HG02759 (cell line): ENCODE measurements at regions not wholly inside any gene's neighbourhood (a gene's known extent, or its start where the extent isn't known, plus 50 kb on each side); places are given as distances from the start of the nearest gene placed in this dataset.

ENCODE experiments used
- ATAC-seq: cut with Tn5 transposase; IDR thresholded peaks from one replicate; pipeline ENCODE4 v1.9.1; 2021; ENCODE audit warnings: mild to moderate bottlenecking, moderate library complexity; ENCODE audit not compliant: unreplicated experiment

DNA sequence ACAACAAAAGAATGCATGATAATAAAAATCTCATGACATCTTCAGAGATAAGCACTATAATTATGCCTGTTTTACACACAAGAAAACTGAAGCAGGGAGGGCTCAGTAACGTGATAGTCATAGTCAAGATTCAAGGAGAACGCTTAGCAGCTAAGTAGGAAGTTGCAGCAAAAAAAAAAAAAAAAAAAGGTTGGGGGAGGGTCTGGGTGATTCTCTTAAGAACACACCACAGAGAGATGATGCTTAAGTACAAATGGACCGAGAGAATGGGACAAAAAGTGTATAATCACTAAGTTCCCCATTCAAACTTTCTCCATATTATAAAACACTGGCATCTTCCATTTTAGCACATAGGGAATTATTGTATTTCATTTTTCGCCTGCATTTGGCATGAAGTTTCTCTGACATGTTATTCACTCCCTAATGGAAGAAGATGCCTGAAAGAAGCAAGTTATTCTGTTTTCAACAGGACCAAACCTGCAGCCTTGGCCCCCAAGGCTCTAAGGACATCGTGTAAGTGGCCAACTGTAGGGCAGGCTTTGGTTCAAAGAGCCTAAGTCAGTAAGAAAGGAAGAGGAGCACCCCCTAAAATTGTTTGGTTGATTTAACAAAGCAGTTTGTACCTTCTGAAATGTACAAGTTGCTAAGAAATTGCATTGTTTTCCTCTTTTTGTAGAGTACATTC lies 142.9 kb upstream of the TMPO start:
- no peak for ATAC-seq

DNA sequence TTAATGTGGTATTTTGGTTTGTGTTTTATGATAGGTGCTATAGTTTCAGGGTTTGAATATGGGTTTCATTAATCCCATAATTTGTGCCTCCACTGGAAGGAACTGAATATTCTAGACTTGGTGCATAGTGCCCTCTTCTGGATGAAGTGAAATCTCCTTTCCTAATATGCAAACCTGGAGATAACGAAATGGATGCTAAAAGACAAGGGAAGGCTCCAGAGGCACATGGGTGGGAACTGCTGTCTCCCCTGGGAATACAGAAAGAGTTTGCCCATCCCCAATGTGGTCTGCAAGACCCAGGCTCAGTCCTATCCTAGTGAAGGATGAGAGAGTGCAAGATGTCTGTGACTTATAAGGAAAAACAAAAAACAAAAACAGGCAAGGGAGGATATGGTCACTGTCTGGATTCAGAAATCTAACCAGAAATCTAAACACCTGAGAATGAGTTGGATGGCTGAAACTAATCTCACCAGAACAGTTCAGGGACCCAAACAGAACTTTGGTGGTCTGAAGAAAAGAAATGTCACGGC lies 142.3 kb upstream of the TMPO start:
- no peak for ATAC-seq

DNA sequence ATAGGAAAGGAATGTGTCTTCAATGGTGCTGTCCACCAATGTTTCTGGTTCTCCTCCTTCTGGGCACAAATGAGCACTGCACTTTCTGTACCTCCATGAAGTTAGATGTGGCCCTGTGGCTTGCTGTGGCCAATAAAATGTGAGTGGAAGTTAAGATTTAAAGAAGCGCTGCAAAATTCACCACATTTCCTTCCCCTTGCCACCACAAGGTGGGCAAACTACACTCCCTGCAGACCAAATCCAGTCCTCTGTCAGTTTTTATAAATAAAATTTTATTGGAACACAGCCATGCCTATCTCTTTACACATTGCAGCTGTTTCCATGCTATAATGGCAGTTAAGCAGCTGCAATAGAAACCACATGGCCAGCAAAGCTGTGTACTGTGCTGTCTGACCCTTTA lies 141.4 kb upstream of the TMPO start:
- ATAC-seq = no peak

DNA sequence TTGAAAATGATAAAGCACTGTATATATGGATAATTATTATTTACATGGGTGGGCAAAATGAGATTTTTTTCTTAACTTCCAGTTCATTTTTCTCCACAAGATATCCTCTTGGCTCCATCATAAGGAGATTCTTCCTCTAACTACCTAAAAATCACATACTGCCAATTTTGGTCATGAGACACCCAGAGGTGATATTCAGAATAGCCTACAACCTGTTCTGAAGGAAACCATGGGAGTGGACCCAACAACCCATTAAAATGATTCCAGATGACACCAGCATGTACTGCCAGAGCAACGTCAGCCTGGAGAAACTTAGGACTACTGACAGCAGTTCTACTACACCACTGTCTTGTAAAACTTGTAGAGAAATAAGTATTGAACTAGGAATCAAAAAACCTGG lies 136.3 kb upstream of the TMPO start:
- no peak for ATAC-seq

DNA sequence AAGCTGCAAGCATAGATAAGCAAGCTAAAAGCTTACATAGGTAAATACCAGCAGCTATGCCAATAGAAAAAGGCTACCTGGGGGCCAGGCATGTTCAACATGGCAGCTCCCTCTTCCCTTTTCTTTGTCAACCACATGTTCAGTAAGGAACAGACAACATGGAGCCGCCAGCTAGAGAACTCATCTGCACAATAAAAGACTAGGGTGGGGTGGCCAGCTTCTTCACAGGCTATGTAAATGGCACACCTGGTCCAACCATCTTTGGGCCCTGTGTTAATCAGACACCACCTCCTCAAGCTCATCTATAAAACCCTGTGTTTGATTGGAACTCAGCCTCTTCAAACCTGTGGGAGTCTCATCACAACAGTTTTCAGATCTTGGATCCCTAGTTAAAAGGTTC lies 129.7 kb upstream of the TMPO start:
- no peak for ATAC-seq

DNA sequence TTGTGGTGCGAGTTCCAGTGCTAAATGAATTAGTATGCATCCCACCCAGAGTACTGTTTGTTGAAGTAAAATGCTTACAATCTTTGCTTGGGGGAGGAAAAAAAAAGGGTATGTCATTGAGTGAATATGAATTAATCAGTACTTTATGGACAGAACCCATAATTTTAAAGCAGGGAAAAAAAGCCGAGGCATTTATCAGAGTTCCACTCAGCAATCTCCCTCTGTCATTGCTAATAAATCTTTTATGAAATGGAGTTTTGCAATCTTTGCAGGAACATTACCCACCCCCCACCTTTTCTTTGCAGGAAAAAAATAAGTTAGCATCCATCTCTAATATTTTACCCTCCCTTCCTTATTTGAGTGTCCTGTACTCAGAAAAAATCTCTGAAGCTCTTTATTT lies 127.9 kb upstream of the TMPO start:
- ATAC-seq = no peak

DNA sequence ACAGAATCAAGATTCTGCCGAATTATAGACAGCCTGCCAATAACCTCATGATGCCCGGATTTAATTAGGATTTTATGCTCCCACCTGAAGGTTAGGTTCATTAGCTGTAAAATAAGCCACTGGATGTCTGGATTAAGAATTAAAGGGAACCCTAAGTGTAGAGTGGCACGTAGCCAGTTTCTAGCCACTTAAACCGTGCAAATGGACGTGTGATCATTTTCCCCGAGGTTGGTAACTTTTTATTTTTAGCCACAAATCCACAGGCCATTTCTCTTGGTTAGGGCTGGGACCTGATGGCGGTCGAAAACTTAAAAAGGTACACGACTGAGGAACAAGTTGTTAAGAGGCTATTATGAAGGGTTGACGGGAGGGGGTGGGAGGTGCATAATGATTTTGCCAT lies 127.3 kb upstream of the TMPO start:
- ATAC-seq = no peak

DNA sequence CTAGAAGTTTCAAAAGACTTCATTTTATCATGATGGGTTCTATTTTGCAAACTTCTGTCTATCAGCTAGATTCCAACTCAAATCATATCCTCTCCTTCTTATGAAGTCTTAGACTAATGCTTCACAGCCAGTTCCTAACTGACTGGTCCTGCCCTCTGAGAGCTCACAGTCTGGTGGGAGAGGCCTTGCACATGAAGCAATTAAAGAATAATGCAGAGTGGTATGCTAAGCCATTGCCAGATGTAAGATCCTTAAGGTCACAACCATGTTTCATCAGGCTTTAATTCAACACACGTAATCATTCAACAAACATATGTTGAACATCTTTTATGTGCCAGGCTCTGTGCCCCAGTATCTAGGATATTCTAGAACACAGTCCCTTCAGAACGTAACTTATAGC lies 125.8 kb upstream of the TMPO start:
- ATAC-seq = no peak

DNA sequence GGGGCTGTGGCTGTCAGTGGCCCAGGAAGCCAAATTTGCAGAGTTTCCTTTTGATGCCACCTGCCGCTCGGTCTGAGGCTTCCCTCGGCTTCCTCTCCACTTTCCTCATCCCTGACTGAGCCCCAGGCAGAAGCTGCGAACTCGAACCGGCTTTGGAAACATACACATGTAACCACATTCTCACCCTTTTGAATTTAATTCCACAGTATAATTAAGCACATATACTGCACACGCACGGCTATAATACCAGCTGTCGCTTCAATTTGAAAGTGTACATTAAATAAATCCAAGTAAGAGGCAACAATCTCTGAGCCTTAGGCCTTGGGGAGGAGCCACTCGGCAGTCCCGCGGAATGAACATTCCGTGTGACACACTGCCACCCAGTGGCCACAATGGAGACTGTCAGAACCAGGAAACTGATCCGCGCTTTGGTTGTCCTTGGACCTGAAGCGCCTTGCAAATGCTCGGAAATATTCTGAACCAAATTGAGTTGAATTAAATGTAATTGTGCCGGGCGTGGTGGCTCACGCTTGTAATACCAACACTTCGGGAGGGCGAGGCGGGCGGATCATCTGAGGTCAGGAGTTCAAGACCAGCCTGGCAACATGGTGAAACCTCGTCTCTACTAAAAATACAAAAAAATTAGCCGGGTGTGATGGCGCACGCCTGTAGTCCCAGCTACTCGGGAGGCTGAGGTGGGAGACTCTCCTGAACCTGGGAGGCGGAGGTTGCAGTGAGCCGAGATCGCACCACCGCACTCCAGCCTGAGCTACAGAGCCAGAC lies 117.9 kb upstream of the TMPO start:
- peak; percentile 82 for ATAC-seq

DNA sequence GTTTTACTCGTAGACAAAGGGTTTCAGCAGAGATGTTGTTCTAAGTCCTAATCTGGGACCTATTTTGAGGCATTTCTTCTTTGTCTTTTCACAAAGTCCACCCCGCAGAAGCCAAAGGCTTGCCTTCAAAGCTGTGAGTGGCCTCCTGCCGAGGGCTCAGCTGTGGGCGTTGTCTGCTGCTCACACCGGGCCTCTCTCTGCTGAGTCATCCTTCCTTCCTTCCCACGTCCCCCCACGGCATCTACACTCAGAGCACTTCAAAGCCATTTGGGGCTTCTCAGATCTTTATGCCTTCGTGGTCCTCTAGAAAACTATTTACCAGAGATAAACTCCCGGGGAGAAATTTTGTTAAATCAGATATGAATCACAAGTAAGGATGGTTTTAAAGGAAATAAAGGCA lies 115.9 kb upstream of the TMPO start:
- ATAC-seq = peak; percentile 47

DNA sequence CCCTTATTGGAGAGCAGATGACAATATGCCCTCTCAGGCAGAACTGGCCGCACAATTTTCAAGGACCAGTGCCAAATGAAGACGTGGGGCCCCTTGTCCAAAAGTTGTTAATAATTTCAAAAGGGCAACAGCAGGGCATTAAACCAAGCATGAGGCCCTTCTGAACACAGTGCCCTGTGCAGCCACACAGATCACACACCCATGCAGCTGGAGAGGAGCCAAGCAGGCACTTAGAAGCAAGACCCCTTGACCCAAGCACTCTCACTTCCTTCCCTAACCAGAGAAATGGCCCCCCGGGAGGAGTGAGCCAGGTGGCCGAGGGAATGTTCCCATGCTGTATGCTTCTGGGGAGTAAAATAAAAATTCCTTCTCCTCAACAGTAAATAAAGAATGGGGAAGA lies 114.0 kb upstream of the TMPO start:
- ATAC-seq = peak; percentile 48

DNA sequence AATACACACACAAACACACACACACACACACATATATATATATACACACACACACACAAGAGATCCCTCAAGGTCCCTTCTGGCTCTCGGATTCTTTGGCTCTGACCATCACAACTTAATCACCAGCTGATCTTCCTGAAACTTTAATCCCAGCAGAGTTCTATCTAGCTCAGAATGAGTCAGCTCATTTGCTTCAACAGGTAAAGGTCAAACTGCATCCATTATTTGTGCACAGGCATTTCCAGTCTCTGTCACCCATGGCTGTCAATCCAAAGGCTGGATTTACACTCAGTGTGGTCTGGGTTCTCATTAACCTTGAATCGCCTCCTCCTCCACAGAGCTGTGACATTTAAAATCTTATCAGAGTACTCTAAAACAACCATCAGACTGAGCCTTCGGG lies 113.3 kb upstream of the TMPO start:
- no peak for ATAC-seq

DNA sequence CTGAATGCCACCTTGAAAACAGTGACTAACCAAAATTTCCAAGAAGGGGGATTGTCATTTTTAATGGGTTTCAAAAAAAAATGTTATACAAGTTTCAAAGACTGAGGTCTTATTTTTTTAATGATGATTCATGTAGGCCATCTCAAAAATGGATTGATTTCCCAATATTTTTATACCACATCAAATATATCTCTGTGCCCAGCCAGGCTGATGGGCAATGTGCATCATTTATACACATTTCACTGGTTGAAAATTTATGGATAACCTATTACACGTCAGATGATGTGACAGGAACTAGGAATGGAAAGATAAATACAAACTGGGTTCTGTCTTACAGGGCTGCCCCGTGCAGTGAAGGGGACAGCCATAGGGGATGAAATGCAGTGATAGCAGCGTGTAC lies 112.7 kb upstream of the TMPO start:
- no peak for ATAC-seq

DNA sequence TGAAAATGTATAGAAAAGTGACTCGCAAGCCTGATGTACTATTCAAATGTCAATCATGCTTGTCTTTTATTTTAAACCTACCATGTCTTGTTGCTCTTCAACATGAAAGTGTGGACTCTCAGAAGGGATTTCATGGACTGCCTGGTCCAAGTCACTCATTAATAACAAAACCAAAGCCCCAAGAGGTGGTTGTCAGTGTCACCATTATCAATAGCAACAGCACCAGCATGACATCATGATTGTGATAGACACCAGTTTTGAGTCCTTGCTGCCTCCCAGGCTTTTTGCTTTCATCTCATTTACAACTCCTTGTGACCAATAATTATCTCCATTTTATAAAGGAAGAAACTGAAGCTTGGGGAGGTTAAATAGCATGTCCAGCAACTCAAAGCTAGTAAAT lies 112.0 kb upstream of the TMPO start:
- no peak for ATAC-seq

DNA sequence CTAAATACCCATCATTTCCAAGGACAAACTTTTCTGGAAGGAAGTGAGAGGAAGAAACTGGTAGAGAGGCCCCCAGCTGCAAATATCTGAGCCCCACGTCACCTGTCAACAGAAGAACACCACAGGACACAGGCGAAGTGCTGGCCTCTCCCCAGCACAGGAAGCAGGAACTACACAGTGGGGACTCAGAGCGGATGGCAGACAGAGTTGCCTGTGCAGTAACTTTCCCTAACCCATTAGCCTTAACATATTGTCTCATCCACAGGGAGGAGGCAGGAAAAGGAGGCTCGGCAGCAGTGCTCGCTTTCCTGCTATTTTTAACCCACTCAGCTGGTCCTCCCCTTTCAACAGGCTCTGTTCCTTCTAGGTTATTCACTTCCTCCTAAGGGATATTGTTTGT lies 111.5 kb upstream of the TMPO start:
- ATAC-seq = no peak

DNA sequence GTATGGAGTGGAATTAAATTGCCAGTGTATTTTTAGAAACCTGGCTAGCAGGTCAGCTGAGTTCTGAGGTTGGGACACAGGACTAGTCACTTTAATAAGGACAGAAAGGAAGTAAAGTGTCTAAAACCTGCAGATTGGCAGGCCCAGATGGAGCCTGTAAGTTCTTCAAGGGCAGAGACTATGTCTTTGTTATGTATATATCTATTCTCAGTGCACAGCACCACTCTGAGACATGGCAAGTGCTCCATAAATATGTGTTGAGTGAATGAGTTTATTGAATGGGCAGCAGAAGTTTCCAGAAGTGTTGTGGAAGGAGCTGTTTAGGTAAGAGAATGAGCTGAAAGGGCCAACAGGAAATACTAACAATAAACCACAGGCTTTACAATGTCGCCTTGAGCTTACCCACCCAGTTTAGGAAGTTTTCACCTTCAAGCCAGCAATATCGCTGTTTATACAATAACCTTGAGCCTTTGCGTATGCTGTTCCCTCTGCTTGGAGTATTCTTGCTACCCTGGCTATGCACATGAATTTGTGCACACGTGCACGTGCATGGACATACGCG lies 109.5 kb upstream of the TMPO start:
- ATAC-seq = no peak

DNA sequence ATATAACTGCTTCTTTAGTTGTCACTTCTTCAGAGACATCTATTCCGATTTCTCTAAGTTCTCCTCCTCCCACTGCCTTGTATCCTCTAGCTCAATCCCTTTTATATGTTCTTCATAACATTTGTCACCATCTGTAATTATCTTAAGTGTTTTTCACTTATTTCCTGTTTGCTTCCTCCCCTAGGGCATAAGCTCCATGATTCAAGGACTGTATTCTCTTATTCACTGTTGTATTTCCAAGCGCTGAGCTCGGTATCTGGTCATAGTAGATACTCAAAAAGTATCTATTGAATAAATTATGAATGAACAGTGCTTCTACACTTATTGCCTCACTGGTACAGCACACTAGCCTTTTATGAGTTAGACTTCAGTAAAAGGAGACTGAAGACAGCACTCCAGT lies 109.0 kb upstream of the TMPO start:
- ATAC-seq = no peak

DNA sequence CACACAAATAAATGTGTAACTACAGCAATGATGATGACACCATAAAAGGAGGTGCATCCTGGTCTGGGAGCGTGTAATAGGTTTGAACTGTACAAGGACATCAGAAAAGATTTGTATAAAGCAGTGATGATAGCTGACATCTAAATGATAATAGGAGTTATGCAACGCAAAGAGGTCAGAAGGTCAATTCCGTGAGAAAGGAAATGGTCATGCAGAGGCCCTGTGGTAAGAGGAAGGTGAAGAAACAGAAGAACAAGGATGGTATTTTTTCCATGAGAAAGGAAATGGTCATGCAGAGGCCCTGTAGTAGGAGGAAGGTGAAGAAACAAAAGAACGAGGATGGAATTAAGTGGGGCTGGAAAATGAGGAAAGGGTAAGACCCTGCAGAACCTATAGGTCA lies 106.7 kb upstream of the TMPO start:
- ATAC-seq = no peak

DNA sequence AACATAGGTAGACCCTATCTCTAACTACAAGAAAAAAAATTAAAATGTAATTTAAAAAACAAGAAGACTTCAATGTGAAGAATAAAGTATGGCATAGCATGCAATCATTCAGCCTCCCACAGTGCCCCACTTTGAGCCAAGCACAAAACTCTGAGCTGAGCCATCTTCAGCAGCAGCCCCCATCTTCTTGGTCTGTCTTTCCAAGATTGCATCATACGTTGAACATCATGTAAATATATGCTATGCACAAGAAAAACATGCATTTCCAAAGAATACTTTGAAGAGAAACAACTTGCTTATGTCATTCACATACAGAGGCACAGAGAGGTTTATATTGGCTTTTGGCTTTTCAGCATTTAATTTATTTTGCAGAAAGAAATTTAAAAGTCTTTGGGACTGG lies 105.8 kb upstream of the TMPO start:
- no peak for ATAC-seq

DNA sequence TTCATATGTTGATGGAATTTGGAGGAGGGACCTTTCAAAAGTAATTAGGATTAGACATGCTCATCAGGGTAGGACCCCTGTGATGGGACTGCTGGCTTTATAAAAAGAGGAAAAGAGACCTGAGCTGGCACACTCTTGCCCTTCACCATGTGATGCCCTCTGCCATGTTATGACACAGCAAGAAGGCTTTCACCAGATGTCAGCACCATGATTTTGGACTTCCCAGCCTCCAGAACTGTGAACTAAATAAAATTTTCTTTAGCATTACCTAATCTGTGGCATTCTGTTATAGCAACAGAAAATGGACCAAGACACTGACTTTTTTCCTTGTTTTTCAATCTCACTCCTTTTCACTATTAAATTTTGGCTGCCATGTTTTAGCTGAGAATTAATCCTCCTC lies 105.0 kb upstream of the TMPO start:
- no peak for ATAC-seq

DNA sequence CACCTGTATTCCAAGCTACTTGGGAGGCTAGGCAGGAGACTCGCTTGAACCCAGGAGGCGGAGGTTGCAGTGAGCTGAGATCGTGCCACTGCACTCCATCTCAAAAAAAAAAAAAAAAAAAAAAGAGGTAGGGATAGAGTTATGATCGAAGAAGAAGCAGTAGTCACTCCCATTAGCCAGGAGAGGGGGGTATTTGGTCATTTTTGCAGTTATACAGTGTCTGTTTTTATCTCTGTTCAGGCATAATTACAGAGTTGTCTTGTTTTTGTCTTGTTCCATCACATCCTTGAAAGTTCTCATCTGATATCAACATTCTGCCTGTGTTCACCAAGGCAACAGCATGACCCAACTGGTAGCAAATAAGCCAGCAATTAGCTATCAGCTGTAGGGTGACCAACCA lies 98.5 kb upstream of the TMPO start:
- ATAC-seq = no peak

DNA sequence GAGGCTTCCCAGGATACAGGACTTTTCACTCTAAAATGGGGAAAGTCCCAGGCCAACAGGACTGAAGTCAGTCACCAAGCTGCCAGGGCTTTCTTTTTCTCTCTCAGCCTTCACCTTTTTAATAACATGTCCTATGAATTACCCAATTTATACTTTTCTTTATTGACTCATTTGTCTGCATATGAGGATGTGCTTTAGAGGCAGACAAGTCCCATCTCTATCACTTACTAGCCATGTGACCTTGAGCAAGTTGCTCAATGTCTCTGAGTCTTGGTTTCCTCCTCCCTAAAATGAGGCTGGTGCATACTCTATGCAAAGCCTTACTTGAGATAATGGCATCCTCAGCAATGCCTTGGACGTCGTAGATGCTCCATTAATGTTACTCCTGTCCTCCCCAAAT lies 98.1 kb upstream of the TMPO start:
- ATAC-seq = no peak
